Hematopoietic multipotent progenitor cell (in vitro differentiated cells): ENCODE measurements at regions not wholly inside any gene's neighbourhood (a gene's known extent, or its start where the extent isn't known, plus 50 kb on each side); places are given as distances from the start of the nearest gene placed in this dataset.

Experiments
- DNase-seq, 3 donors: peaks; one replicate each; pipeline ENCODE4 v3.0.0-alpha.2; 2011 to 2015; ENCODE audit warnings: low read depth in 2 of 3, low spot score in 2 of 3

- DNase-seq = peak in 2 of 3 donors; percentile 3 to 12
Observed at GRCh38 chr2:147560810-147561535, 283.9 kb upstream of the ACVR2A start.

- no peak for DNase-seq
Observed at GRCh38 chr2:147559070-147559725, 285.6 kb upstream of the ACVR2A start.

- DNase-seq = no peak
Observed at GRCh38 chr2:147558620-147559019, 286.2 kb upstream of the ACVR2A start.

GRCh38 chr2:147554521-147555107 lies 290.2 kb upstream of the ACVR2A start:
- no peak for DNase-seq

- no peak for DNase-seq
Observed at GRCh38 chr2:147553775-147554271, 291.0 kb upstream of the ACVR2A start.

- DNase-seq = no peak
Observed at GRCh38 chr2:147550995-147551731, 293.7 kb upstream of the ACVR2A start.

GRCh38 chr2:147549054-147549453 lies 295.8 kb upstream of the ACVR2A start:
- no peak for DNase-seq

- DNase-seq = no peak
Observed at GRCh38 chr2:147548451-147548850, 296.4 kb upstream of the ACVR2A start.

GRCh38 chr2:147547440-147547839 lies 297.4 kb upstream of the ACVR2A start:
- DNase-seq = no peak

GRCh38 chr2:147546109-147546508 lies 298.7 kb upstream of the ACVR2A start:
- no peak for DNase-seq

- DNase-seq = no peak
Observed at GRCh38 chr2:147543056-147543455, 301.8 kb upstream of the ACVR2A start.

- no peak for DNase-seq
Observed at GRCh38 chr2:147542351-147542750, 302.5 kb upstream of the ACVR2A start.

GRCh38 chr2:147541314-147541713 lies 303.5 kb upstream of the ACVR2A start:
- DNase-seq = no peak

- DNase-seq = no peak
Observed at GRCh38 chr2:147538821-147539220, 306.0 kb upstream of the ACVR2A start.

GRCh38 chr2:147538088-147538487 lies 306.7 kb upstream of the ACVR2A start:
- no peak for DNase-seq

- DNase-seq = no peak
Observed at GRCh38 chr2:147531269-147531668, 313.6 kb upstream of the ACVR2A start.

GRCh38 chr2:147530033-147530432 lies 314.8 kb upstream of the ACVR2A start:
- DNase-seq = no peak

- peak in 1 of 3 donors; percentile 55 for DNase-seq
Observed at GRCh38 chr2:147525819-147526489, 318.9 kb upstream of the ACVR2A start.

- DNase-seq = no peak
Observed at GRCh38 chr2:147524912-147525311, 319.9 kb upstream of the ACVR2A start.

- no peak for DNase-seq
Observed at GRCh38 chr2:147523415-147523814, 321.4 kb upstream of the ACVR2A start.

- no peak for DNase-seq
Observed at GRCh38 chr2:147521936-147522335, 322.9 kb upstream of the ACVR2A start.
